ENCODE measurements at regions not wholly inside any gene's neighbourhood (a gene's known extent, or its start where the extent isn't known, plus 50 kb on each side); places are given as distances from the start of the nearest gene placed in this dataset.

DNA sequence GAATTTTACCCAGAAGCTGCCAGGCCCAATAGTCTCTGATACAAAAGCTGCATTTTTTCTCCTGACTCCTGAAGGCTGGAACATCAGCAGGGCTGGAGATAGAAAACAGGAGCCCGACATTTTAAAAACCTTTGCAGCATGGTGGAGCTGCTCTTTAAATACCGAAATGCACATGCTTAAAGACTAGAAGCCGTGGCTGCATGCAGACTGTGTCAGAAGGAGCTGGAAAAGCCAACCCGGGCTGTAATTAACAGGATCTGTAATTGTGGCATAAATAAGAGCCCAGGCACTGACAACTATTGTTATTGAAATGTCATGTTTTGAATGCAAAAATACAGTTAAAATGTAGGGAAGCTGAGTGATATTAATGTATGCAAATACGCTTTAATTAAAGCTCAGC lies 304.9 kb upstream of the PLET1 start:
- Histone ChIP-seq H3K27ac (ENCODE audit: low read depth in 1 of 2, low read length in 2 of 2) (no peak overlapping the region), H3K4me1 (ENCODE audit: control insufficient read depth in 4 of 4, insufficient read depth in 4 of 4, low read length in 3 of 4) (peaks cover 4 to 14% (median 7%) of the 10 kb centered on the region in 4 donors), H3K27me3 (ENCODE audit: control insufficient read depth in 4 of 4, insufficient read depth in 4 of 4, low read length in 3 of 4) (no peaks in the 10 kb centered on the region), H3K9ac (ENCODE audit: low read depth in 1 of 2, low read length in 2 of 2) (no peak overlapping the region), H3K9me3 (ENCODE audit: control insufficient read depth in 4 of 4, low read length in 3 of 4) (no peaks in the 10 kb centered on the region), H3K36me3 (ENCODE audit: control insufficient read depth in 4 of 4, insufficient read depth in 3 of 4, low read depth in 1 of 4, low read length in 3 of 4) (no peaks in the 10 kb centered on the region), H3K4me3 (ENCODE audit: low read depth in 1 of 3, low read length in 3 of 3) (no peak overlapping the region)
- WGBS = 86% methylated on average over 5 of the region's 5 CpGs
- no peak for TF ChIP-seq CTCF (IDR thresholded peaks at IDR 0.05; ENCODE audit: low read depth, low read length, missing input control)
- no peak for TF ChIP-seq HNF4G (IDR thresholded peaks at IDR 0.05)
- no peak for TF ChIP-seq YY1 (IDR thresholded peaks at IDR 0.05)
- TF ChIP-seq HNF4A (conservative IDR thresholded peaks at IDR 0.05) = no peak
- TF ChIP-seq MAX (IDR thresholded peaks at IDR 0.05) = no peak
- no peak for TF ChIP-seq SP1 (IDR thresholded peaks at IDR 0.05)
- no peak for TF ChIP-seq GABPA (IDR thresholded peaks at IDR 0.05 in 1 of 2, conservative IDR thresholded peaks at IDR 0.05 in 1 of 2)
- no peak for TF ChIP-seq RXRA (IDR thresholded peaks at IDR 0.05)
- no peak for TF ChIP-seq JUND (IDR thresholded peaks at IDR 0.05)
- TF ChIP-seq RAD21 (IDR thresholded peaks at IDR 0.05) = no peak
- TF ChIP-seq NR2F2 (IDR thresholded peaks at IDR 0.05) = no peak
- TF ChIP-seq TAF1 (conservative IDR thresholded peaks at IDR 0.05) = no peak
- TF ChIP-seq FOXA2 (IDR thresholded peaks at IDR 0.05) = no peak
- no peak for DNase-seq (ENCODE audit: low spot score)

- Histone ChIP-seq H3K4me1 (ENCODE audit: control insufficient read depth in 4 of 4, insufficient read depth in 4 of 4, low read length in 3 of 4) (peaks cover 4 to 14% (median 7%) of the 10 kb centered on the region in 4 donors), H3K9me3 (ENCODE audit: control insufficient read depth in 4 of 4, low read length in 3 of 4) (no peaks in the 10 kb centered on the region), H3K4me3 (ENCODE audit: low read depth in 1 of 3, low read length in 3 of 3) (no peak overlapping the region), H3K27ac (ENCODE audit: low read depth in 1 of 2, low read length in 2 of 2) (no peak overlapping the region), H3K27me3 (ENCODE audit: control insufficient read depth in 4 of 4, insufficient read depth in 4 of 4, low read length in 3 of 4) (no peaks in the 10 kb centered on the region), H3K9ac (ENCODE audit: low read depth in 1 of 2, low read length in 2 of 2) (no peak overlapping the region), H3K36me3 (ENCODE audit: control insufficient read depth in 4 of 4, insufficient read depth in 3 of 4, low read depth in 1 of 4, low read length in 3 of 4) (no peaks in the 10 kb centered on the region)
- TF ChIP-seq NR2F2 (IDR thresholded peaks at IDR 0.05) = no peak
- no peak for TF ChIP-seq FOXA1 (IDR thresholded peaks at IDR 0.05)
- no peak for TF ChIP-seq FOXA2 (IDR thresholded peaks at IDR 0.05)
- no peak for TF ChIP-seq EGR1 (IDR thresholded peaks at IDR 0.05; ENCODE audit: low read depth in 2 of 2)
- TF ChIP-seq, protein P1, sequence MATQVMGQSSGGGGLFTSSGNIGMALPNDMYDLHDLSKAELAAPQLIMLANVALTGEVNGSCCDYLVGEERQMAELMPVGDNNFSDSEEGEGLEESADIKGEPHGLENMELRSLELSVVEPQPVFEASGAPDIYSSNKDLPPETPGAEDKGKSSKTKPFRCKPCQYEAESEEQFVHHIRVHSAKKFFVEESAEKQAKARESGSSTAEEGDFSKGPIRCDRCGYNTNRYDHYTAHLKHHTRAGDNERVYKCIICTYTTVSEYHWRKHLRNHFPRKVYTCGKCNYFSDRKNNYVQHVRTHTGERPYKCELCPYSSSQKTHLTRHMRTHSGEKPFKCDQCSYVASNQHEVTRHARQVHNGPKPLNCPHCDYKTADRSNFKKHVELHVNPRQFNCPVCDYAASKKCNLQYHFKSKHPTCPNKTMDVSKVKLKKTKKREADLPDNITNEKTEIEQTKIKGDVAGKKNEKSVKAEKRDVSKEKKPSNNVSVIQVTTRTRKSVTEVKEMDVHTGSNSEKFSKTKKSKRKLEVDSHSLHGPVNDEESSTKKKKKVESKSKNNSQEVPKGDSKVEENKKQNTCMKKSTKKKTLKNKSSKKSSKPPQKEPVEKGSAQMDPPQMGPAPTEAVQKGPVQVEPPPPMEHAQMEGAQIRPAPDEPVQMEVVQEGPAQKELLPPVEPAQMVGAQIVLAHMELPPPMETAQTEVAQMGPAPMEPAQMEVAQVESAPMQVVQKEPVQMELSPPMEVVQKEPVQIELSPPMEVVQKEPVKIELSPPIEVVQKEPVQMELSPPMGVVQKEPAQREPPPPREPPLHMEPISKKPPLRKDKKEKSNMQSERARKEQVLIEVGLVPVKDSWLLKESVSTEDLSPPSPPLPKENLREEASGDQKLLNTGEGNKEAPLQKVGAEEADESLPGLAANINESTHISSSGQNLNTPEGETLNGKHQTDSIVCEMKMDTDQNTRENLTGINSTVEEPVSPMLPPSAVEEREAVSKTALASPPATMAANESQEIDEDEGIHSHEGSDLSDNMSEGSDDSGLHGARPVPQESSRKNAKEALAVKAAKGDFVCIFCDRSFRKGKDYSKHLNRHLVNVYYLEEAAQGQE (IDR thresholded peaks at IDR 0.05) = no peak
- DNase-seq (ENCODE audit: low spot score) = no peak
- 54% methylated on average over 2 of the region's 2 CpGs for WGBS
These were observed 305.5 kb upstream of the PLET1 start for GRCh38 chr11:112566124-112566523.

Data from liver (tissue), 8 donors.